HCT116 (cell line): ENCODE measurements at regions not wholly inside any gene's neighbourhood (a gene's known extent, or its start where the extent isn't known, plus 50 kb on each side); places are given as distances from the start of the nearest gene placed in this dataset.

Experiments
- ATAC-seq: fragments of 200-7000 bp; cut with Tn5 transposase; 2 replicates; pipeline ENCODE4 v1.9.1; 2020; ENCODE audit warnings: mild to moderate bottlenecking, moderate library complexity
- BruUV-seq: library from RNA; stranded (reverse); fragments of 400-500 nt; replicated peaks from 2 replicates; lab custom pipeline; 2021; lab: Mats Ljungman, UMichigan
- CTCF ChIA-PET: fragments of 300-600 bp; sonication (Branson Sonifier 250); formaldehyde crosslinking; loops from one replicate; lab custom pipeline; 2021; ENCODE audit warnings: antibody characterized with exemption; lab: Charles Lee
- POLR2A ChIA-PET: fragments of 300-600, 350-600 bp; sonication (Branson Sonifier 250); formaldehyde crosslinking; loops from one replicate; lab custom pipeline; 2021; ENCODE audit warnings: antibody characterized with exemption; lab: Charles Lee
- RAD21 ChIA-PET, 2 experiments: fragments of 300-600 bp; sonication (Branson Sonifier 250); formaldehyde crosslinking; loops; one replicate each; lab custom pipeline; 2023; ENCODE audit warnings: low total read pairs in 2 of 2; ENCODE audit not compliant: uncharacterized antibody in 2 of 2, unreplicated experiment in 2 of 2, low non-redundant PET in 1 of 2; lab: Charles Lee
- DNase-seq: peaks from one replicate; pipeline ENCODE4 v3.0.0-alpha.2; 2010; ENCODE audit warnings: low read depth, low spot score
- H2AFZ ChIP-seq: fragments of 200-600 bp; shearing (Covaris generic), sonication (generic); 2 replicates; pipeline ENCODE4 v1.6.1; 2017; ENCODE audit warnings: low read depth, mixed run types, mixed read lengths, antibody characterized with exemption, low read length; ENCODE audit not compliant: poor library complexity, severe bottlenecking
- H3K27ac ChIP-seq: 2 replicates; pipeline ENCODE4 v1.5.1; 2012; ENCODE audit warnings: low read depth, low read length
- H3K27me3 ChIP-seq: fragments of 200-600 bp; sonication (generic); 2 replicates; pipeline ENCODE4 v1.6.1; 2016; ENCODE audit warnings: mixed run types, low read length, mixed read lengths; ENCODE audit not compliant: insufficient read depth
- H3K36me3 ChIP-seq, 2 experiments: fragments of 200-500 bp in 1 of 2; fragments of 200-600 bp in 1 of 2; sonication (Bioruptor generic) in 1 of 2; sonication (generic) in 1 of 2; 2 replicates each; pipeline versions ENCODE4 v1.5.1 to v1.6.1; 2014 to 2016; ENCODE audit warnings: low read length in 2 of 2, inconsistent platforms in 1 of 2, mixed read lengths in 1 of 2, mixed run types in 1 of 2; ENCODE audit not compliant: insufficient read depth in 2 of 2, control insufficient read depth in 1 of 2
- H3K4me1 ChIP-seq, 2 experiments: fragments of 200-600 bp in 1 of 2; sonication (generic) in 1 of 2; 2 replicates each; pipeline versions ENCODE4 v1.5.1 to v1.6.1; 2012 to 2017; ENCODE audit warnings: low read length in 2 of 2, inconsistent platforms in 1 of 2, mild to moderate bottlenecking in 1 of 2, mixed read lengths in 1 of 2, mixed run types in 1 of 2, moderate library complexity in 1 of 2; ENCODE audit not compliant: insufficient read depth in 2 of 2, control insufficient read depth in 1 of 2
- H3K4me2 ChIP-seq: fragments of 200-600 bp; sonication (generic); 2 replicates; pipeline ENCODE4 v1.6.1; 2017; ENCODE audit warnings: mixed run types, low read length, mixed read lengths
- H3K4me3 ChIP-seq, 2 experiments: fragments of 200-600 bp in 1 of 2; sonication (generic) in 1 of 2; replicated peaks in 1 of 2; 2 replicates each; pipeline ENCODE4 v1.5.1; 2011 to 2016; ENCODE audit warnings: low read length in 2 of 2, control low read depth in 1 of 2, low read depth in 1 of 2, mild to moderate bottlenecking in 1 of 2, mixed read lengths in 1 of 2, mixed run types in 1 of 2
- H3K79me2 ChIP-seq: fragments of 200-600 bp; sonication (generic); 2 replicates; pipeline ENCODE4 v1.6.1; 2017; ENCODE audit warnings: mild to moderate bottlenecking, mixed run types, low read length, moderate library complexity, mixed read lengths; ENCODE audit not compliant: insufficient read depth
- H3K9ac ChIP-seq: fragments of 200-600 bp; sonication (generic); 2 replicates; pipeline ENCODE4 v1.6.1; 2016; ENCODE audit warnings: low read length, mixed read lengths
- H3K9me2 ChIP-seq: fragments of 200-600 bp; sonication (generic), shearing (Covaris generic); 2 replicates; pipeline ENCODE4 v1.6.1; 2017; ENCODE audit warnings: mixed run types, mild to moderate bottlenecking, moderate library complexity; ENCODE audit not compliant: insufficient read depth
- H3K9me3 ChIP-seq, 2 experiments: fragments of 200-500 bp in 1 of 2; fragments of 200-600 bp in 1 of 2; sonication (Bioruptor generic) in 1 of 2; sonication (generic) in 1 of 2; 2 replicates each; pipeline ENCODE4 v1.6.1; 2014 to 2017; ENCODE audit warnings: low read length in 2 of 2, mixed read lengths in 2 of 2, inconsistent platforms in 1 of 2, low read depth in 1 of 2, mild to moderate bottlenecking in 1 of 2, mixed run types in 1 of 2, moderate library complexity in 1 of 2; ENCODE audit not compliant: control insufficient read depth in 1 of 2, insufficient read depth in 1 of 2
- H4K20me1 ChIP-seq: fragments of 200-600 bp; sonication (generic), shearing (Covaris generic); 2 replicates; pipeline ENCODE4 v1.6.1; 2017; ENCODE audit warnings: mixed run types, mild to moderate bottlenecking, moderate library complexity; ENCODE audit not compliant: insufficient read depth
- EGR1 ChIP-seq: IDR thresholded peaks from 2 replicates; pipeline ENCODE4 v1.6.1; 2012; ENCODE audit warnings: low read depth
- ELF1 ChIP-seq: IDR thresholded peaks from 2 replicates; pipeline ENCODE4 v1.6.1; 2012; ENCODE audit warnings: low read depth, borderline replicate concordance
- EZH2 ChIP-seq: fragments of 200-600 bp; sonication (generic); IDR thresholded peaks from 2 replicates; pipeline ENCODE4 v1.6.1; 2017; ENCODE audit warnings: antibody characterized with exemption, mixed run types
- EZH2phosphoT487 ChIP-seq: fragments of 200-600 bp; IDR thresholded peaks from 2 replicates; pipeline ENCODE4 v1.6.1; 2018; ENCODE audit warnings: antibody characterized with exemption, borderline replicate concordance
- FOSL1 ChIP-seq: IDR thresholded peaks from 2 replicates; pipeline ENCODE4 v1.6.1; 2012; ENCODE audit warnings: low read depth
- JUND ChIP-seq: IDR thresholded peaks from 2 replicates; pipeline ENCODE4 v1.6.1; 2012
- MAX ChIP-seq: IDR thresholded peaks from 2 replicates; pipeline ENCODE4 v1.6.1; 2012
- POLR2A ChIP-seq: IDR thresholded peaks from 2 replicates; pipeline ENCODE4 v1.7.0; 2011; ENCODE audit warnings: borderline replicate concordance; ENCODE audit not compliant: insufficient read depth, insufficient read length; ENCODE audit errors: extremely low read depth
- RAD21 ChIP-seq: IDR thresholded peaks from 2 replicates; pipeline ENCODE4 v1.6.1; 2012; ENCODE audit warnings: low read depth, mild to moderate bottlenecking
- SIN3A ChIP-seq: IDR thresholded peaks from 2 replicates; pipeline ENCODE4 v1.6.1; 2012; ENCODE audit warnings: low read depth
- YY1 ChIP-seq: IDR thresholded peaks from 2 replicates; pipeline ENCODE4 v1.6.1; 2011; ENCODE audit warnings: low read length, low read depth, moderate library complexity, mild to moderate bottlenecking; ENCODE audit not compliant: insufficient replicate concordance; ENCODE audit errors: extremely low read depth
- ZFX ChIP-seq: fragments of 450-650 bp; IDR thresholded peaks from 2 replicates; pipeline ENCODE4 v1.6.1; 2017
- ZNF274 ChIP-seq: fragments of 200-500 bp; sonication (Bioruptor generic); IDR thresholded peaks from 2 replicates; pipeline ENCODE4 v1.6.1; 2014; ENCODE audit warnings: mild to moderate bottlenecking, low read depth, low read length, inconsistent platforms
- intact Hi-C: fragments of 100-400 bp; cut with micrococcal nuclease; formaldehyde crosslinking; loops from 2 replicates; pipeline ENCODE4 v1.10.0; 2022
- TF ChIP-seq, protein P1 (sequence below), 3 experiments: fragments of 200-600 bp in 1 of 3; sonication (generic) in 1 of 3; IDR thresholded peaks in 2 of 3; conservative IDR thresholded peaks in 1 of 3; 2 replicates each; pipeline ENCODE4 v1.5.1; 2012 to 2017; ENCODE audit warnings: low read depth in 2 of 3, low read length in 2 of 3, antibody characterized with exemption in 1 of 3, borderline replicate concordance in 1 of 3, control low read depth in 1 of 3, mild to moderate bottlenecking in 1 of 3, mixed read lengths in 1 of 3, mixed run types in 1 of 3, moderate library complexity in 1 of 3; ENCODE audit not compliant: insufficient read depth in 1 of 3
- TF ChIP-seq, protein P2 (sequence below): IDR thresholded peaks from 2 replicates; pipeline ENCODE4 v1.6.1; 2011; ENCODE audit warnings: mild to moderate bottlenecking, low read length, moderate library complexity; ENCODE audit not compliant: insufficient replicate concordance; ENCODE audit errors: extremely low read depth

DNA sequence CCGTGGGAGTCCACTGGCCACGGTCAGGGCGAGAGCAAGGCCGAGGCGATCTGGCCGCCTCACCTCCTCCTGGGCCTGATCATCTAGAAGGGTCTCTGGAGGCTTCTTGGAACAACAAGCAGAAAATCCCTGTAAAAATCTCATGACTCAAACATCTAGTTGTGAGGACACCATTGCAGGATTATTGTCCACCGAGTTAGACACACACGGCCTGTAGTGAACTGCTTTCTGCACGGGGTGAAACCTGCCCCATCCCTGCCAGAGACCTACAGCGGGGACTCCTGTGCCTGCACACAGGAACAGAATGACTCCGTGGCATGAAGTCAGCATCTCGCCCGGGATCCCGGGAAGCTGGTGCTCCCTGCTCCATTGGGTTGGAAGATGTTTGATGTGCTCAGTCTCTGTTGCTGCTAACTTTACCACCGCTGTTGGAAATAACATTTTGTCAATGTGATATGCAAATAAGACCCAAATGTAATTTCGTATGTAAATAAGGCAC, 267.0 kb upstream of the TCERG1L start:
- ChIA-PET POLR2A (no interaction called here), RAD21 (no interaction called here), CTCF (no interaction called here)
- TF ChIP-seq, protein P1, sequence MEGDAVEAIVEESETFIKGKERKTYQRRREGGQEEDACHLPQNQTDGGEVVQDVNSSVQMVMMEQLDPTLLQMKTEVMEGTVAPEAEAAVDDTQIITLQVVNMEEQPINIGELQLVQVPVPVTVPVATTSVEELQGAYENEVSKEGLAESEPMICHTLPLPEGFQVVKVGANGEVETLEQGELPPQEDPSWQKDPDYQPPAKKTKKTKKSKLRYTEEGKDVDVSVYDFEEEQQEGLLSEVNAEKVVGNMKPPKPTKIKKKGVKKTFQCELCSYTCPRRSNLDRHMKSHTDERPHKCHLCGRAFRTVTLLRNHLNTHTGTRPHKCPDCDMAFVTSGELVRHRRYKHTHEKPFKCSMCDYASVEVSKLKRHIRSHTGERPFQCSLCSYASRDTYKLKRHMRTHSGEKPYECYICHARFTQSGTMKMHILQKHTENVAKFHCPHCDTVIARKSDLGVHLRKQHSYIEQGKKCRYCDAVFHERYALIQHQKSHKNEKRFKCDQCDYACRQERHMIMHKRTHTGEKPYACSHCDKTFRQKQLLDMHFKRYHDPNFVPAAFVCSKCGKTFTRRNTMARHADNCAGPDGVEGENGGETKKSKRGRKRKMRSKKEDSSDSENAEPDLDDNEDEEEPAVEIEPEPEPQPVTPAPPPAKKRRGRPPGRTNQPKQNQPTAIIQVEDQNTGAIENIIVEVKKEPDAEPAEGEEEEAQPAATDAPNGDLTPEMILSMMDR (IDR thresholded peaks at IDR 0.05 in 2 of 3, conservative IDR thresholded peaks at IDR 0.05 in 1 of 3; ENCODE audit: borderline replicate concordance in 1 of 3, insufficient read depth in 1 of 3, low read depth in 2 of 3, low read length in 2 of 3): no peak
- TF ChIP-seq FOSL1 (no peak), YY1 (no peak), ZFX (no peak), RAD21 (no peak), JUND (no peak), ZNF274 (no peak)
- ATAC-seq (no peak), DNase-seq (no peak)
- H3K36me3 ChIP-seq: no peaks in the 10 kb centered on the region
- no peak overlapping the region for H3K4me3 ChIP-seq
- H3K4me1 ChIP-seq: no peaks in the 10 kb centered on the region
- H3K9me3 ChIP-seq: no peaks in the 10 kb centered on the region
- H3K9me2 ChIP-seq: no peaks in the 10 kb centered on the region
- H3K27me3 ChIP-seq: no peaks in the 10 kb centered on the region
- no peaks in the 10 kb centered on the region for H4K20me1 ChIP-seq
- intact Hi-C loops: no loop called here
- H3K79me2 ChIP-seq: no peaks in the 10 kb centered on the region
- no peak overlapping the region for H3K9ac ChIP-seq
- no peak overlapping the region for H3K4me2 ChIP-seq
- no peak overlapping the region for H2AFZ ChIP-seq
- BruUV-seq: no TSS peak
- H3K27ac ChIP-seq: no peak overlapping the region

GRCh38 chr10:131579251-131580071, 267.9 kb upstream of the TCERG1L start:
- CTCF ChIA-PET: no interaction called here
- ATAC-seq: no peak
- no TSS peak for BruUV-seq

More at GRCh38 chr10:131579251-131580071, 267.9 kb upstream of the TCERG1L start:
- no peaks in the 10 kb centered on the region for H3K9me2 ChIP-seq
- RAD21 ChIA-PET: no interaction called here
- no peak overlapping the region for H3K4me2 ChIP-seq
- no peak for DNase-seq
- H3K4me3 ChIP-seq: no peak overlapping the region
- H3K27ac ChIP-seq: no peak overlapping the region
- H3K4me1 ChIP-seq: no peaks in the 10 kb centered on the region
- no peaks in the 10 kb centered on the region for H3K36me3 ChIP-seq
- H2AFZ ChIP-seq: no peak overlapping the region
- POLR2A ChIA-PET: no interaction called here
- H4K20me1 ChIP-seq: no peaks in the 10 kb centered on the region
- H3K79me2 ChIP-seq: no peaks in the 10 kb centered on the region
- no peaks in the 10 kb centered on the region for H3K9me3 ChIP-seq
- TF ChIP-seq FOSL1: no peak
- no peak for TF ChIP-seq EZH2phosphoT487
- no peak for TF ChIP-seq SIN3A
- no peak for TF ChIP-seq EGR1
- no peak for TF ChIP-seq ELF1
- TF ChIP-seq, protein P2, sequence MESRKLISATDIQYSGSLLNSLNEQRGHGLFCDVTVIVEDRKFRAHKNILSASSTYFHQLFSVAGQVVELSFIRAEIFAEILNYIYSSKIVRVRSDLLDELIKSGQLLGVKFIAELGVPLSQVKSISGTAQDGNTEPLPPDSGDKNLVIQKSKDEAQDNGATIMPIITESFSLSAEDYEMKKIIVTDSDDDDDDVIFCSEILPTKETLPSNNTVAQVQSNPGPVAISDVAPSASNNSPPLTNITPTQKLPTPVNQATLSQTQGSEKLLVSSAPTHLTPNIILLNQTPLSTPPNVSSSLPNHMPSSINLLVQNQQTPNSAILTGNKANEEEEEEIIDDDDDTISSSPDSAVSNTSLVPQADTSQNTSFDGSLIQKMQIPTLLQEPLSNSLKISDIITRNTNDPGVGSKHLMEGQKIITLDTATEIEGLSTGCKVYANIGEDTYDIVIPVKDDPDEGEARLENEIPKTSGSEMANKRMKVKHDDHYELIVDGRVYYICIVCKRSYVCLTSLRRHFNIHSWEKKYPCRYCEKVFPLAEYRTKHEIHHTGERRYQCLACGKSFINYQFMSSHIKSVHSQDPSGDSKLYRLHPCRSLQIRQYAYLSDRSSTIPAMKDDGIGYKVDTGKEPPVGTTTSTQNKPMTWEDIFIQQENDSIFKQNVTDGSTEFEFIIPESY: no peak
- TF ChIP-seq EZH2: no peak
- TF ChIP-seq POLR2A: no peak
- no peak for TF ChIP-seq MAX
- intact Hi-C loops: no loop called here
- no peak overlapping the region for H3K9ac ChIP-seq
- H3K27me3 ChIP-seq: no peaks in the 10 kb centered on the region
